ENCODE measurements at regions not wholly inside any gene's neighbourhood (a gene's known extent, or its start where the extent isn't known, plus 50 kb on each side); places are given as distances from the start of the nearest gene placed in this dataset.

GRCh38 chr5:3364941-3365340, 230.7 kb upstream of the IRX1 start:
- Mint-ChIP-seq H3K4me1 (no peaks in the 10 kb centered on the region), H3K9me3 (peaks cover 18% of the 10 kb centered on the region), H3K27ac (ENCODE audit: low read depth) (no peak overlapping the region), H3K27me3 (no peaks in the 10 kb centered on the region), H3K36me3 (ENCODE audit: insufficient read depth) (no peaks in the 10 kb centered on the region), H3K4me3 (no peak overlapping the region)
- DNase-seq (ENCODE audit: low spot score in 2 of 2) (no peak), ATAC-seq (replicated peaks; ENCODE audit: extremely low read depth, poor library complexity, severe bottlenecking) (no peak)

GRCh38 chr5:3364433-3364832, 231.2 kb upstream of the IRX1 start:
- Mint-ChIP-seq H3K9me3 (peaks cover 13% of the 10 kb centered on the region), H3K27ac (ENCODE audit: low read depth) (no peak overlapping the region), H3K4me1 (no peaks in the 10 kb centered on the region), H3K27me3 (no peaks in the 10 kb centered on the region), H3K4me3 (no peak overlapping the region), H3K36me3 (ENCODE audit: insufficient read depth) (no peaks in the 10 kb centered on the region)
- no peak for DNase-seq (ENCODE audit: low spot score in 2 of 2)
- no peak for ATAC-seq (replicated peaks; ENCODE audit: extremely low read depth, poor library complexity, severe bottlenecking)

- ATAC-seq (replicated peaks; ENCODE audit: extremely low read depth, poor library complexity, severe bottlenecking): no peak
- Mint-ChIP-seq H3K27me3 (no peaks in the 10 kb centered on the region), H3K4me1 (no peaks in the 10 kb centered on the region), H3K27ac (ENCODE audit: low read depth) (no peak overlapping the region), H3K4me3 (no peak overlapping the region), H3K36me3 (ENCODE audit: insufficient read depth) (no peaks in the 10 kb centered on the region), H3K9me3 (peaks cover 12% of the 10 kb centered on the region)
- no peak for DNase-seq (ENCODE audit: low spot score in 2 of 2)
Measured at GRCh38 chr5:3362606-3362910, 233.1 kb upstream of the IRX1 start.

- Mint-ChIP-seq H3K36me3 (ENCODE audit: insufficient read depth) (no peaks in the 10 kb centered on the region), H3K9me3 (peaks cover 12% of the 10 kb centered on the region), H3K27me3 (no peaks in the 10 kb centered on the region), H3K4me3 (no peak overlapping the region), H3K4me1 (no peaks in the 10 kb centered on the region), H3K27ac (ENCODE audit: low read depth) (no peak overlapping the region)
- no peak for ATAC-seq (replicated peaks; ENCODE audit: extremely low read depth, poor library complexity, severe bottlenecking)
- DNase-seq (ENCODE audit: low spot score in 2 of 2): no peak
Measured at GRCh38 chr5:3361811-3362605, 233.6 kb upstream of the IRX1 start.

GRCh38 chr5:3359642-3360041, 236.0 kb upstream of the IRX1 start:
- peaks cover 12% of the 10 kb centered on the region for H3K9me3 Mint-ChIP-seq
- no peaks in the 10 kb centered on the region for H3K36me3 Mint-ChIP-seq (ENCODE audit: insufficient read depth)
- no peaks in the 10 kb centered on the region for H3K27me3 Mint-ChIP-seq
- no peak overlapping the region for H3K4me3 Mint-ChIP-seq
- DNase-seq (ENCODE audit: low spot score in 2 of 2) (no peak), ATAC-seq (replicated peaks; ENCODE audit: extremely low read depth, poor library complexity, severe bottlenecking) (no peak)
- H3K4me1 Mint-ChIP-seq: no peaks in the 10 kb centered on the region
- no peak overlapping the region for H3K27ac Mint-ChIP-seq (ENCODE audit: low read depth)

- H3K36me3 Mint-ChIP-seq (ENCODE audit: insufficient read depth): no peaks in the 10 kb centered on the region
- H3K4me3 Mint-ChIP-seq: no peak overlapping the region
- H3K4me1 Mint-ChIP-seq: no peaks in the 10 kb centered on the region
- H3K27ac Mint-ChIP-seq (ENCODE audit: low read depth): no peak overlapping the region
- no peaks in the 10 kb centered on the region for H3K27me3 Mint-ChIP-seq
- ATAC-seq (replicated peaks; ENCODE audit: extremely low read depth, poor library complexity, severe bottlenecking): no peak
- H3K9me3 Mint-ChIP-seq: peaks cover 12% of the 10 kb centered on the region
- no peak for DNase-seq (ENCODE audit: low spot score in 2 of 2)
Measured at GRCh38 chr5:3357291-3357690, 238.3 kb upstream of the IRX1 start.

- ATAC-seq (replicated peaks; ENCODE audit: extremely low read depth, poor library complexity, severe bottlenecking) (no peak), DNase-seq (ENCODE audit: low spot score in 2 of 2) (no peak)
- Mint-ChIP-seq H3K9me3 (peaks cover 6% of the 10 kb centered on the region), H3K27ac (ENCODE audit: low read depth) (no peak overlapping the region), H3K36me3 (ENCODE audit: insufficient read depth) (no peaks in the 10 kb centered on the region), H3K4me1 (no peaks in the 10 kb centered on the region), H3K27me3 (no peaks in the 10 kb centered on the region), H3K4me3 (no peak overlapping the region)
Measured at GRCh38 chr5:3356016-3356415, 239.6 kb upstream of the IRX1 start.

- Mint-ChIP-seq H3K36me3 (ENCODE audit: insufficient read depth) (no peaks in the 10 kb centered on the region), H3K4me3 (no peak overlapping the region), H3K27me3 (no peaks in the 10 kb centered on the region), H3K27ac (ENCODE audit: low read depth) (no peak overlapping the region), H3K4me1 (no peaks in the 10 kb centered on the region), H3K9me3 (peaks cover 8% of the 10 kb centered on the region)
- no peak for DNase-seq (ENCODE audit: low spot score in 2 of 2)
- ATAC-seq (replicated peaks; ENCODE audit: extremely low read depth, poor library complexity, severe bottlenecking): no peak
Measured at GRCh38 chr5:3355126-3355525, 240.5 kb upstream of the IRX1 start.

- Mint-ChIP-seq H3K27ac (ENCODE audit: low read depth) (no peak overlapping the region), H3K27me3 (no peaks in the 10 kb centered on the region), H3K4me3 (no peak overlapping the region), H3K9me3 (peaks cover 13% of the 10 kb centered on the region), H3K4me1 (no peaks in the 10 kb centered on the region), H3K36me3 (ENCODE audit: insufficient read depth) (no peaks in the 10 kb centered on the region)
- ATAC-seq (replicated peaks; ENCODE audit: extremely low read depth, poor library complexity, severe bottlenecking) (no peak), DNase-seq (ENCODE audit: low spot score in 2 of 2) (no peak)
Measured at GRCh38 chr5:3354606-3355005, 241.0 kb upstream of the IRX1 start.

- DNase-seq (ENCODE audit: low spot score in 2 of 2) (no peak), ATAC-seq (replicated peaks; ENCODE audit: extremely low read depth, poor library complexity, severe bottlenecking) (no peak)
- Mint-ChIP-seq H3K27me3 (no peaks in the 10 kb centered on the region), H3K9me3 (peaks cover 13% of the 10 kb centered on the region), H3K4me1 (no peaks in the 10 kb centered on the region), H3K36me3 (ENCODE audit: insufficient read depth) (no peaks in the 10 kb centered on the region), H3K4me3 (no peak overlapping the region), H3K27ac (ENCODE audit: low read depth) (no peak overlapping the region)
Measured at GRCh38 chr5:3353561-3353960, 242.1 kb upstream of the IRX1 start.

GRCh38 chr5:3352711-3353110, 242.9 kb upstream of the IRX1 start:
- no peak overlapping the region for H3K4me3 Mint-ChIP-seq
- no peaks in the 10 kb centered on the region for H3K36me3 Mint-ChIP-seq (ENCODE audit: insufficient read depth)
- H3K27me3 Mint-ChIP-seq: no peaks in the 10 kb centered on the region
- ATAC-seq (replicated peaks; ENCODE audit: extremely low read depth, poor library complexity, severe bottlenecking) (no peak), DNase-seq (ENCODE audit: low spot score in 2 of 2) (no peak)
- H3K27ac Mint-ChIP-seq (ENCODE audit: low read depth): no peak overlapping the region
- H3K4me1 Mint-ChIP-seq: no peaks in the 10 kb centered on the region
- H3K9me3 Mint-ChIP-seq: peaks cover 13% of the 10 kb centered on the region

GRCh38 chr5:3351581-3352442, 243.8 kb upstream of the IRX1 start:
- Mint-ChIP-seq H3K4me3 (no peak overlapping the region), H3K4me1 (no peaks in the 10 kb centered on the region), H3K27ac (ENCODE audit: low read depth) (no peak overlapping the region), H3K9me3 (peaks cover 19% of the 10 kb centered on the region), H3K27me3 (no peaks in the 10 kb centered on the region), H3K36me3 (ENCODE audit: insufficient read depth) (no peaks in the 10 kb centered on the region)
- DNase-seq (ENCODE audit: low spot score in 2 of 2) (no peak), ATAC-seq (replicated peaks; ENCODE audit: extremely low read depth, poor library complexity, severe bottlenecking) (no peak)

GRCh38 chr5:3350781-3351180, 244.9 kb upstream of the IRX1 start:
- ATAC-seq (replicated peaks; ENCODE audit: extremely low read depth, poor library complexity, severe bottlenecking) (no peak), DNase-seq (ENCODE audit: low spot score in 2 of 2) (no peak)
- H3K4me3 Mint-ChIP-seq: no peak overlapping the region
- H3K9me3 Mint-ChIP-seq: peaks cover 21% of the 10 kb centered on the region
- no peaks in the 10 kb centered on the region for H3K4me1 Mint-ChIP-seq
- H3K27me3 Mint-ChIP-seq: no peaks in the 10 kb centered on the region
- no peak overlapping the region for H3K27ac Mint-ChIP-seq (ENCODE audit: low read depth)
- no peaks in the 10 kb centered on the region for H3K36me3 Mint-ChIP-seq (ENCODE audit: insufficient read depth)

Measured in central memory CD8-positive, alpha-beta T cell (primary cell).